Loucy (cell line): ENCODE measurements at regions not wholly inside any gene's neighbourhood (a gene's known extent, or its start where the extent isn't known, plus 50 kb on each side); places are given as distances from the start of the nearest gene placed in this dataset.

Source experiments
- H2AFZ ChIP-seq: fragments of 200-600 bp; sonication (generic); 2 replicates; pipeline ENCODE4 v1.6.0; 2016; ENCODE audit warnings: antibody characterized with exemption, mild to moderate bottlenecking, low read length, moderate library complexity
- H3F3A ChIP-seq: fragments of 200-600 bp; 2 replicates; pipeline ENCODE4 v1.6.0; 2016; ENCODE audit warnings: antibody characterized with exemption, low read depth, mild to moderate bottlenecking
- H3K27me3 ChIP-seq: fragments of 200-600 bp; sonication (generic); 2 replicates; pipeline ENCODE4 v1.6.1; 2014; ENCODE audit warnings: low read length, mild to moderate bottlenecking; ENCODE audit not compliant: insufficient read depth, poor library complexity, severe bottlenecking
- H3K36me3 ChIP-seq: fragments of 200-600 bp; sonication (generic); 2 replicates; pipeline ENCODE4 v1.6.1; 2016; ENCODE audit warnings: low read length; ENCODE audit not compliant: insufficient read depth
- H3K4me1 ChIP-seq: fragments of 200-600 bp; sonication (generic); 2 replicates; pipeline ENCODE4 v1.5.1; 2014; ENCODE audit warnings: low read length, mild to moderate bottlenecking; ENCODE audit not compliant: insufficient read depth, poor library complexity, severe bottlenecking
- H3K4me2 ChIP-seq: fragments of 200-600 bp; sonication (generic); 2 replicates; pipeline ENCODE4 v1.6.0; 2014; ENCODE audit warnings: antibody characterized with exemption, low read length, low read depth, mild to moderate bottlenecking; ENCODE audit not compliant: poor library complexity, severe bottlenecking
- H3K4me3 ChIP-seq: fragments of 200-600 bp; sonication (generic); 2 replicates; pipeline ENCODE4 v1.5.1; 2014; ENCODE audit warnings: low read length, mild to moderate bottlenecking, mixed read lengths; ENCODE audit not compliant: poor library complexity, severe bottlenecking
- H3K79me2 ChIP-seq: fragments of 200-600 bp; sonication (generic); 2 replicates; pipeline ENCODE4 v1.6.1; 2014; ENCODE audit warnings: low read length; ENCODE audit not compliant: insufficient read depth
- H3K9ac ChIP-seq: fragments of 200-600 bp; sonication (generic); 2 replicates; pipeline ENCODE4 v1.6.0; 2014; ENCODE audit warnings: mild to moderate bottlenecking, low read depth, low read length, moderate library complexity; ENCODE audit not compliant: poor library complexity, severe bottlenecking
- H3K9me2 ChIP-seq: fragments of 200-600 bp; sonication (generic); replicated peaks from 2 replicates; pipeline ENCODE4 v1.6.1; 2016; ENCODE audit warnings: low read depth, low read length, mixed read lengths
- H3K9me3 ChIP-seq: fragments of 200-600 bp; sonication (generic); 2 replicates; pipeline ENCODE4 v1.6.1; 2014; ENCODE audit warnings: mild to moderate bottlenecking, antibody characterized with exemption, low read length, low read depth; ENCODE audit not compliant: insufficient read depth
- H4K20me1 ChIP-seq: fragments of 200-600 bp; sonication (generic); 2 replicates; pipeline ENCODE4 v1.6.0; 2014; ENCODE audit warnings: antibody characterized with exemption, low read length, mild to moderate bottlenecking; ENCODE audit not compliant: insufficient read depth, poor library complexity, severe bottlenecking
- EZH2phosphoT487 ChIP-seq: fragments of 200-600 bp; IDR thresholded peaks from 2 replicates; pipeline ENCODE4 v1.6.1; 2018; ENCODE audit warnings: antibody characterized with exemption, mild to moderate bottlenecking, moderate library complexity, borderline replicate concordance
- TF ChIP-seq, protein P1 (sequence below): fragments of 200-600 bp; sonication (generic); conservative IDR thresholded peaks from 2 replicates; pipeline ENCODE4 v1.5.1; 2014; ENCODE audit warnings: mild to moderate bottlenecking, antibody characterized with exemption, low read length

DNA sequence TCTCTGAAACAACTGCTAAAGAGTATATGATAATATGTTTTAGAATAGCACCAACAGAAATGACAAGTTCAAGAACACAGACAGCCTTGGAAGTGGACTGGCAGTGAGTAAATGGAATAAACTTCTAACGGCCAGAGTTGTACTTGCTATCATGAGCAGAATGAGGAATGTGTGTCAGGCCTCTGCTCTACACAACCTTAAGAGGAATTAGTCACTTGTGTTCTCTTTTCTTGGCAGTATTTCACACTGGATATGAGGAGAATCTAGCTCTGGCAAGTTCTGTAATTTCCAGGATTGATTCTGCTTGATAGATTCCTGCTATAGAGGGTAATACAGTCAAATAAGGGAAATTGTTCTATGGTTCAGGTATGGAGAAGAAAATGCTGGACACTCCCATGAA, 757.3 kb downstream of the EFNB2 start:
- Histone ChIP-seq H3K4me1 (no peaks in the 10 kb centered on the region), H3K4me3 (no peak overlapping the region), H3K9me2 (no peaks in the 10 kb centered on the region), H4K20me1 (no peaks in the 10 kb centered on the region), H3K4me2 (no peak overlapping the region), H3K79me2 (no peaks in the 10 kb centered on the region), H3K9ac (no peak overlapping the region), H3K36me3 (no peaks in the 10 kb centered on the region), H3K9me3 (no peaks in the 10 kb centered on the region), H3F3A (no peaks in the 10 kb centered on the region), H3K27me3 (no peaks in the 10 kb centered on the region), H2AFZ (no peak overlapping the region)
- no peak for TF ChIP-seq EZH2phosphoT487
- TF ChIP-seq, protein P1, sequence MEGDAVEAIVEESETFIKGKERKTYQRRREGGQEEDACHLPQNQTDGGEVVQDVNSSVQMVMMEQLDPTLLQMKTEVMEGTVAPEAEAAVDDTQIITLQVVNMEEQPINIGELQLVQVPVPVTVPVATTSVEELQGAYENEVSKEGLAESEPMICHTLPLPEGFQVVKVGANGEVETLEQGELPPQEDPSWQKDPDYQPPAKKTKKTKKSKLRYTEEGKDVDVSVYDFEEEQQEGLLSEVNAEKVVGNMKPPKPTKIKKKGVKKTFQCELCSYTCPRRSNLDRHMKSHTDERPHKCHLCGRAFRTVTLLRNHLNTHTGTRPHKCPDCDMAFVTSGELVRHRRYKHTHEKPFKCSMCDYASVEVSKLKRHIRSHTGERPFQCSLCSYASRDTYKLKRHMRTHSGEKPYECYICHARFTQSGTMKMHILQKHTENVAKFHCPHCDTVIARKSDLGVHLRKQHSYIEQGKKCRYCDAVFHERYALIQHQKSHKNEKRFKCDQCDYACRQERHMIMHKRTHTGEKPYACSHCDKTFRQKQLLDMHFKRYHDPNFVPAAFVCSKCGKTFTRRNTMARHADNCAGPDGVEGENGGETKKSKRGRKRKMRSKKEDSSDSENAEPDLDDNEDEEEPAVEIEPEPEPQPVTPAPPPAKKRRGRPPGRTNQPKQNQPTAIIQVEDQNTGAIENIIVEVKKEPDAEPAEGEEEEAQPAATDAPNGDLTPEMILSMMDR: no peak

DNA sequence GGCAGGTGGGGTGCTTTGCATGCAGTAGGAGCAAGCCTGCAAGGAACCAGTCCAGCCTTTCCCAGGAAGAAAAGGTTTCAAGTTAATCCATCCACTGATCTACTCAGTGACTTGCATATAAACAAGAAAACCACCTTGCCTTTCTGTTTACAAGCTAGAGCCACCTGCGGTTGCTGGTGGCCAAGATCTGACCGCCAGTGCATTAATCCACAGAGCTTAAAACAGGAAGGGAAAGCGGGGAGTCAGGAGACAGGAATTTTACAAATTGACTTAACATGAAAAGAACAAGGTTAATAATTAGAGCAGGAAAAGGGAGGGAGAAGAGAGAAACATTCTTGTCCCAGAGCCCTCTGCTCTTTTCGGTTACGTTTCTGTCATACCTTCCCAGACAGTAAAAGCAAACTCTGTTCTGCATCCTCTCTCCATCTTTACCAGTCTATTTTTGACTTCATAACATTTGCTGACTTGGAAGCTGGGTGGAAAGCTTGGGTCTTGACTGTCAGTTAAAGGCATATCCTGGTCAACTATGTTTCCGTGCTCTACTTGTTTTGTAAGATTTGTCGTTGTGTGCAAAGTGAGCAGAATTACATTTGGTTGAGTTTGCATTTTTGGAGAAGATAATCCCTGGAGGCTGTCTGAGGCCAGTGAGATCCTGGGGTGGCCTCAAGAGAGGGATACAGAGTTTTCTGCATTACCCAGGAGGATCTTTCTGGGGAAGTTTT, 760.6 kb downstream of the EFNB2 start:
- H3K9ac ChIP-seq: no peak overlapping the region
- H3K9me2 ChIP-seq: no peaks in the 10 kb centered on the region
- no peak overlapping the region for H2AFZ ChIP-seq
- no peaks in the 10 kb centered on the region for H3K79me2 ChIP-seq
- H4K20me1 ChIP-seq: no peaks in the 10 kb centered on the region
- H3K4me1 ChIP-seq: no peaks in the 10 kb centered on the region
- H3K9me3 ChIP-seq: no peaks in the 10 kb centered on the region
- H3K4me2 ChIP-seq: peak overlapping the region; percentile 25
- H3K27me3 ChIP-seq: no peaks in the 10 kb centered on the region
- H3K36me3 ChIP-seq: no peaks in the 10 kb centered on the region
- H3K4me3 ChIP-seq: peak overlapping the region; percentile 25
- H3F3A ChIP-seq: no peaks in the 10 kb centered on the region
- TF ChIP-seq, protein P1: no peak
- no peak for TF ChIP-seq EZH2phosphoT487

DNA sequence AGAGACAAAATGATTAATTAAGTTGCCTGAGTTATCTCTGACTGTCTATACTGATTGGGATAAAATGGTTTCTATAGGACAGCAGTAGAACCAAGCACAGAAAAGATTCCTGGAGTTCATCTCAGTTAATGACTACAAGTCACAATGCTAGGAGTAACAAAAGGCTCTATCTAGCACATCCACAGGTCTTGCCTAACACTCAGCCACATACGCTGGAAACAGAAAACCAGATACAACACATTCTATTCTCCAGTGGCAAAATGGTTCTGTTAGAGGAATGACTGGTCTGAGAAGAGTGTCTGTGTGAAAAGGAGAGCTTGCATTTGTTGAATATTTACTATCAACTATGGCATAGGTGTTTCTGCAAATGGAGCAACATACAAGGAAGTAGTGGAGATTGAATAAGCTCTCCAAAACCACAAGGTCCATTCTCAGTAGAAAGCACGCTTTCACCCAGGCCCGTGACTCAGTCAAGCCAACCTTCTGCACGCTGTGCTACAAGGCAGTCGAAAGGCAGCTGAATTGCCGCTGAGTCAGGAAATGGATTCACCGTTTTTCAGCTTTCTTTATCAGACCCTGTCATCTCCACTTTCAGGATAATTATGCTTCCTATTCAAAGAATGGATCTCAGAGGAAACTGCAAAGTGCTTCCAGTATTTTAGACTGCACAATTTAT, 761.5 kb downstream of the EFNB2 start:
- Histone ChIP-seq H2AFZ (no peak overlapping the region), H3K4me2 (peak overlapping the region; percentile 25)

More for the DNA sequence above, 761.5 kb downstream of the EFNB2 start:
- Histone ChIP-seq H3K36me3 (no peaks in the 10 kb centered on the region), H4K20me1 (no peaks in the 10 kb centered on the region), H3K9me2 (no peaks in the 10 kb centered on the region), H3K79me2 (no peaks in the 10 kb centered on the region), H3K4me1 (no peaks in the 10 kb centered on the region), H3K9me3 (no peaks in the 10 kb centered on the region), H3K27me3 (no peaks in the 10 kb centered on the region), H3F3A (no peaks in the 10 kb centered on the region), H3K4me3 (peak overlapping the region; percentile 25), H3K9ac (no peak overlapping the region)
- TF ChIP-seq, protein P1: no peak
- no peak for TF ChIP-seq EZH2phosphoT487
